PFSK-1 (cell line): ENCODE measurements at regions not wholly inside any gene's neighbourhood (a gene's known extent, or its start where the extent isn't known, plus 50 kb on each side); places are given as distances from the start of the nearest gene placed in this dataset.

ENCODE experiments used
- FOXP2 ChIP-seq: optimal IDR thresholded peaks from 2 replicates; pipeline ENCODE3; 2011; ENCODE audit warnings: borderline replicate concordance, control low read depth, inconsistent platforms; ENCODE audit not compliant: insufficient read depth; ENCODE audit errors: extremely low read length, extremely low read depth
- POLR2AphosphoS5 ChIP-seq: IDR thresholded peaks from 2 replicates; pipeline ENCODE4 v1.6.1; 2012; ENCODE audit warnings: low read depth, mild to moderate bottlenecking, control low read depth, low read length, moderate library complexity
- REST ChIP-seq, 2 experiments: IDR thresholded peaks; 2 replicates each; pipeline versions ENCODE4 v1.6.1 to v1.8.0; 2011 to 2012; ENCODE audit warnings: low read depth in 2 of 2, low read length in 2 of 2, control low read depth in 1 of 2, inconsistent platforms in 1 of 2, mild to moderate bottlenecking in 1 of 2, moderate library complexity in 1 of 2; ENCODE audit not compliant: insufficient read depth in 1 of 2
- SIN3A ChIP-seq: IDR thresholded peaks from 2 replicates; pipeline ENCODE4 v1.6.1; 2012; ENCODE audit warnings: mild to moderate bottlenecking, low read length, moderate library complexity, borderline replicate concordance; ENCODE audit not compliant: insufficient read depth
- TAF1 ChIP-seq: IDR thresholded peaks from 2 replicates; pipeline ENCODE4 v1.6.1; 2012; ENCODE audit warnings: low read length, control low read depth, borderline replicate concordance; ENCODE audit not compliant: insufficient read depth

GRCh38 chr6:145206247-145206907 lies 528.9 kb downstream of the EPM2A start:
- TF ChIP-seq POLR2AphosphoS5 (no peak), REST (IDR thresholded peaks at IDR 0.05; ENCODE audit: insufficient read depth in 1 of 2, low read depth in 2 of 2, low read length in 2 of 2) (no peak), TAF1 (no peak), FOXP2 (peak; percentile 28), SIN3A (0 out of 2 replicates have a peak, but pooled peaks have one; percentile 40)

- TF ChIP-seq POLR2AphosphoS5 (no peak), TAF1 (no peak), SIN3A (no peak), REST (IDR thresholded peaks at IDR 0.05; ENCODE audit: insufficient read depth in 1 of 2, low read depth in 2 of 2, low read length in 2 of 2) (no peak), FOXP2 (no peak)
These were observed 526.8 kb downstream of the EPM2A start for GRCh38 chr6:145208474-145208873.

- no peak for TF ChIP-seq TAF1
- no peak for TF ChIP-seq REST (IDR thresholded peaks at IDR 0.05; ENCODE audit: insufficient read depth in 1 of 2, low read depth in 2 of 2, low read length in 2 of 2)
- no peak for TF ChIP-seq FOXP2
- TF ChIP-seq POLR2AphosphoS5, result no peak
These were observed 526.0 kb downstream of the EPM2A start for GRCh38 chr6:145209272-145209671.

- no peak for TF ChIP-seq REST (IDR thresholded peaks at IDR 0.05; ENCODE audit: insufficient read depth in 1 of 2, low read depth in 2 of 2, low read length in 2 of 2)
- no peak for TF ChIP-seq SIN3A
- no peak for TF ChIP-seq TAF1
- TF ChIP-seq FOXP2, result no peak
- no peak for TF ChIP-seq POLR2AphosphoS5
These were observed 522.5 kb downstream of the EPM2A start for GRCh38 chr6:145212813-145213212.

- TF ChIP-seq REST (IDR thresholded peaks at IDR 0.05; ENCODE audit: insufficient read depth in 1 of 2, low read depth in 2 of 2, low read length in 2 of 2), result no peak
- TF ChIP-seq FOXP2, result no peak
- TF ChIP-seq SIN3A, result no peak
- TF ChIP-seq TAF1, result no peak
- TF ChIP-seq POLR2AphosphoS5, result no peak
These were observed 521.7 kb downstream of the EPM2A start for GRCh38 chr6:145213614-145214013.
